CD14-positive monocyte (primary cell): ENCODE measurements at regions not wholly inside any gene's neighbourhood (a gene's known extent, or its start where the extent isn't known, plus 50 kb on each side); places are given as distances from the start of the nearest gene placed in this dataset.
"Not testable (repeated sequence)": the region's sequence is repeated elsewhere in the genome, so short reads cannot be mapped to it uniquely, and the experiment has no call there.

Source experiments
- DNase-seq, 3 donors: peaks; one replicate each; pipeline ENCODE4 v3.0.0-alpha.2; 2011 to 2022
- H2AFZ ChIP-seq: 2 replicates; pipeline ENCODE4 v1.6.0; 2012; ENCODE audit warnings: mild to moderate bottlenecking, low read depth, low read length, inconsistent platforms; ENCODE audit not compliant: insufficient read depth, poor library complexity, severe bottlenecking
- H3K27ac ChIP-seq, 2 donors: 1 replicate in 1 of 2; 2 replicates in 1 of 2; pipeline ENCODE4 v1.5.1; 2012 to 2013; ENCODE audit warnings: low read length in 2 of 2, control low read depth in 1 of 2, inconsistent platforms in 1 of 2, low read depth in 1 of 2, mild to moderate bottlenecking in 1 of 2
- H3K27me3 ChIP-seq, 2 donors: one replicate each; pipeline versions ENCODE4 v1.6.0 to v1.6.1; 2011 to 2013; ENCODE audit warnings: low read length in 2 of 2; ENCODE audit not compliant: control insufficient read depth in 2 of 2, insufficient read depth in 2 of 2
- H3K36me3 ChIP-seq, 2 donors: replicated peaks in 1 of 2; 1 replicate in 1 of 2; 2 replicates in 1 of 2; pipeline versions ENCODE4 v1.5.1 to v1.6.1; 2012 to 2013; ENCODE audit warnings: low read length in 2 of 2, control low read depth in 1 of 2, inconsistent platforms in 1 of 2, mild to moderate bottlenecking in 1 of 2; ENCODE audit not compliant: insufficient read depth in 2 of 2, control insufficient read depth in 1 of 2
- H3K4me1 ChIP-seq, 2 donors: 1 replicate in 1 of 2; 2 replicates in 1 of 2; pipeline versions ENCODE4 v1.5.1 to v1.6.1; 2012 to 2013; ENCODE audit warnings: low read length in 2 of 2, control low read depth in 1 of 2, inconsistent platforms in 1 of 2, mild to moderate bottlenecking in 1 of 2, moderate library complexity in 1 of 2; ENCODE audit not compliant: insufficient read depth in 2 of 2, control insufficient read depth in 1 of 2
- H3K4me2 ChIP-seq: replicated peaks from 2 replicates; pipeline ENCODE3; 2012; ENCODE audit warnings: low read length, moderate library complexity, mild to moderate bottlenecking; ENCODE audit not compliant: poor library complexity, severe bottlenecking; ENCODE audit errors: extremely low read depth
- H3K4me3 ChIP-seq, 3 experiments: fragments of 200-600 bp in 1 of 3; sonication (generic) in 1 of 3; replicated peaks in 1 of 3; 1 replicate in 2 of 3; 2 replicates in 1 of 3; pipeline ENCODE4 v1.5.1; 2011 to 2013; ENCODE audit warnings: low read length in 3 of 3, mild to moderate bottlenecking in 3 of 3, control low read depth in 2 of 3, low read depth in 2 of 3, inconsistent platforms in 1 of 3, moderate library complexity in 1 of 3
- H3K79me2 ChIP-seq: 2 replicates; pipeline ENCODE4 v1.6.0; 2012; ENCODE audit warnings: mild to moderate bottlenecking, control low read depth, inconsistent platforms, low read length, moderate library complexity; ENCODE audit not compliant: insufficient read depth
- H3K9ac ChIP-seq: 2 replicates; pipeline ENCODE4 v1.6.0; 2017; ENCODE audit warnings: low read length, mild to moderate bottlenecking; ENCODE audit not compliant: insufficient read depth, poor library complexity, severe bottlenecking
- H3K9me3 ChIP-seq, 2 donors: replicated peaks in 1 of 2; 1 replicate in 1 of 2; 2 replicates in 1 of 2; pipeline versions ENCODE4 v1.5.1 to v1.6.1; 2012 to 2013; ENCODE audit warnings: low read length in 2 of 2, control low read depth in 1 of 2; ENCODE audit not compliant: control insufficient read depth in 1 of 2, insufficient read depth in 1 of 2
- H4K20me1 ChIP-seq: 2 replicates; pipeline ENCODE4 v1.6.0; 2012; ENCODE audit warnings: mild to moderate bottlenecking, low read length, control low read depth, moderate library complexity; ENCODE audit not compliant: insufficient read depth
- H3K27ac Mint-ChIP-seq, 7 donors: one replicate each; pipeline ENCODE4 v1.8.0; 2020; ENCODE audit warnings: mild to moderate bottlenecking in 7 of 7, mixed read lengths in 7 of 7, moderate library complexity in 6 of 7, inconsistent platforms in 2 of 7
- H3K27me3 Mint-ChIP-seq, 3 donors: one replicate each; pipeline ENCODE4 v1.8.0; 2021 to 2022; ENCODE audit warnings: low read depth in 3 of 3, mild to moderate bottlenecking in 3 of 3, mixed read lengths in 3 of 3, moderate library complexity in 3 of 3, inconsistent platforms in 1 of 3
- H3K36me3 Mint-ChIP-seq, 2 donors: one replicate each; pipeline ENCODE4 v1.8.0; 2020; ENCODE audit warnings: mixed read lengths in 2 of 2, inconsistent platforms in 1 of 2, mild to moderate bottlenecking in 1 of 2
- H3K4me1 Mint-ChIP-seq: one replicate; pipeline ENCODE4 v1.8.0; 2020; ENCODE audit warnings: mild to moderate bottlenecking, mixed read lengths
- H3K4me3 Mint-ChIP-seq, 2 donors: one replicate each; pipeline ENCODE4 v1.8.0; 2020; ENCODE audit warnings: mild to moderate bottlenecking in 2 of 2, mixed read lengths in 2 of 2, moderate library complexity in 1 of 2
- H3K9me3 Mint-ChIP-seq, 7 donors: one replicate each; pipeline ENCODE4 v1.8.0; 2020 to 2022; ENCODE audit warnings: mixed read lengths in 7 of 7, mild to moderate bottlenecking in 6 of 7, moderate library complexity in 6 of 7, inconsistent platforms in 2 of 7
- CTCF ChIP-seq: fragments of 200-600 bp; IDR thresholded peaks from one replicate; pipeline ENCODE4 v1.8.0; 2022; ENCODE audit warnings: antibody characterized with exemption, mild to moderate bottlenecking
- WGBS: methylation state at CpG from one replicate; pipeline ENCODE4 v1.1.5; 2013; ENCODE audit warnings: missing lambda C conversion rate; ENCODE audit not compliant: insufficient coverage; 5-methylcytosine and 5-hydroxymethylcytosine counted together
- intact Hi-C, 2 donors: fragments of 100-400 bp; cut with micrococcal nuclease; formaldehyde crosslinking; loops; one replicate each; pipeline versions ENCODE4 v1.15.0 to v1.15.1; 2023

- intact Hi-C loops, result no loop called here
- TF ChIP-seq CTCF, result no peak
- no peak overlapping the region for H3K4me2 ChIP-seq
- WGBS, result 29% methylated on average over 1 of the region's 1 CpG
- H3K4me3 Mint-ChIP-seq, result no peak overlapping the region
- H3K79me2 ChIP-seq, result no peaks in the 10 kb centered on the region
- peaks cover 0 to 1% (median 0%) of the 10 kb centered on the region in 3 donors for H3K27me3 Mint-ChIP-seq
- H3K4me1 ChIP-seq, result no peaks in the 10 kb centered on the region
- no peaks in the 10 kb centered on the region for H3K27me3 ChIP-seq
- no peak for DNase-seq
- H3K27ac ChIP-seq, result no peak overlapping the region
- no peaks in the 10 kb centered on the region for H3K36me3 ChIP-seq
- no peak overlapping the region for H3K4me3 ChIP-seq
- H3K4me1 Mint-ChIP-seq, result no peaks in the 10 kb centered on the region
- no peaks in the 10 kb centered on the region for H4K20me1 ChIP-seq
- H3K36me3 Mint-ChIP-seq, result no peaks in the 10 kb centered on the region
- no peak overlapping the region for H3K9ac ChIP-seq
- no peak overlapping the region for H3K27ac Mint-ChIP-seq
- H3K9me3 ChIP-seq, result peaks cover 10 to 24% of the 10 kb centered on the region in 2 donors
- H2AFZ ChIP-seq, result no peak overlapping the region
- H3K9me3 Mint-ChIP-seq, result peaks cover 4 to 27% (median 16%) of the 10 kb centered on the region in 7 donors
Measured at GRCh38 chrX:77276742-77277141, 170.4 kb upstream of the FGF16 start.

- peaks cover 0 to 1% (median 0%) of the 10 kb centered on the region in 3 donors for H3K27me3 Mint-ChIP-seq
- H3K27ac ChIP-seq, result no peak overlapping the region
- no peak overlapping the region for H2AFZ ChIP-seq
- no peaks in the 10 kb centered on the region for H4K20me1 ChIP-seq
- H3K9me3 Mint-ChIP-seq, result peaks cover 4 to 28% (median 13%) of the 10 kb centered on the region in 7 donors
- H3K79me2 ChIP-seq, result no peaks in the 10 kb centered on the region
- no peak overlapping the region for H3K4me3 Mint-ChIP-seq
- no peak for TF ChIP-seq CTCF
- H3K4me1 ChIP-seq, result no peaks in the 10 kb centered on the region
- intact Hi-C loops, result no loop called here
- H3K9me3 ChIP-seq, result peaks cover 17 to 29% of the 10 kb centered on the region in 2 donors
- H3K27me3 ChIP-seq, result no peaks in the 10 kb centered on the region
- no peaks in the 10 kb centered on the region for H3K4me1 Mint-ChIP-seq
- no peaks in the 10 kb centered on the region for H3K36me3 ChIP-seq
- no peak for DNase-seq
- WGBS, result no CpG with 5 or more reads among the region's 2 CpGs
- H3K4me2 ChIP-seq, result no peak overlapping the region
- H3K9ac ChIP-seq, result no peak overlapping the region
- no peak overlapping the region for H3K4me3 ChIP-seq
- H3K36me3 Mint-ChIP-seq, result no peaks in the 10 kb centered on the region
- H3K27ac Mint-ChIP-seq, result no peak overlapping the region
Measured at GRCh38 chrX:77277911-77278310, 169.3 kb upstream of the FGF16 start.

- H3K4me3 ChIP-seq, H3K27me3 ChIP-seq, H3K36me3 Mint-ChIP-seq, H3K9ac ChIP-seq, H3K4me1 Mint-ChIP-seq, H4K20me1 ChIP-seq, H3K4me2 ChIP-seq, H3K27ac Mint-ChIP-seq, H3K4me3 Mint-ChIP-seq, H3K36me3 ChIP-seq, H3K27me3 Mint-ChIP-seq, H3K79me2 ChIP-seq, intact Hi-C loops, H3K4me1 ChIP-seq, H3K27ac ChIP-seq, DNase-seq, H2AFZ ChIP-seq: not testable (repeated sequence)
- peaks cover 19 to 32% of the 10 kb centered on the region in 2 donors for H3K9me3 ChIP-seq
- no CpG with 5 or more reads among the region's 19 CpGs for WGBS
- peaks cover 6 to 33% (median 16%) of the 10 kb centered on the region in 7 donors for H3K9me3 Mint-ChIP-seq
Measured at GRCh38 chrX:77279373-77279772, 167.8 kb upstream of the FGF16 start.
